T-helper 2 cell treated with Interferon-gamma antibody and Interleukin-4, amounts not matched to agents 5 μg/mL and 100 μg/mL, for 36 hours (primary cell): ENCODE measurements at regions not wholly inside any gene's neighbourhood (a gene's known extent, or its start where the extent isn't known, plus 50 kb on each side); places are given as distances from the start of the nearest gene placed in this dataset.

Experiments used
- DNase-seq: peaks from one replicate; pipeline ENCODE4 v3.0.0; 2021; ENCODE audit warnings: low spot score
- H3K27ac Mint-ChIP-seq: one replicate; pipeline ENCODE4 v1.8.0; 2021; ENCODE audit warnings: mild to moderate bottlenecking, mixed read lengths
- H3K27me3 Mint-ChIP-seq: one replicate; pipeline ENCODE4 v1.8.0; 2021; ENCODE audit warnings: low read depth, mixed read lengths
- H3K36me3 Mint-ChIP-seq: one replicate; pipeline ENCODE4 v1.8.0; 2021; ENCODE audit warnings: low read depth, mixed read lengths
- H3K4me1 Mint-ChIP-seq: one replicate; pipeline ENCODE4 v1.8.0; 2021; ENCODE audit warnings: low read depth, mixed read lengths
- H3K4me3 Mint-ChIP-seq: one replicate; pipeline ENCODE4 v1.8.0; 2022; ENCODE audit warnings: mild to moderate bottlenecking, moderate library complexity, mixed read lengths
- H3K9me3 Mint-ChIP-seq: one replicate; pipeline ENCODE4 v1.8.0; 2021; ENCODE audit warnings: mixed read lengths

- Mint-ChIP-seq H3K9me3 (no peaks in the 10 kb centered on the region), H3K27ac (no peak overlapping the region), H3K27me3 (peaks cover 12% of the 10 kb centered on the region), H3K4me1 (peaks cover under 1% of the 10 kb centered on the region), H3K36me3 (no peaks in the 10 kb centered on the region), H3K4me3 (no peak overlapping the region)
- no peak for DNase-seq
Observed at GRCh38 chr17:77767148-77767547, 191.4 kb upstream of the TNRC6C start.

GRCh38 chr17:77768248-77768852, 190.2 kb upstream of the TNRC6C start:
- Mint-ChIP-seq H3K27ac (no peak overlapping the region), H3K36me3 (no peaks in the 10 kb centered on the region), H3K4me1 (peaks cover 10% of the 10 kb centered on the region), H3K9me3 (no peaks in the 10 kb centered on the region), H3K4me3 (no peak overlapping the region), H3K27me3 (peaks cover 14% of the 10 kb centered on the region)
- no peak for DNase-seq

- H3K9me3 Mint-ChIP-seq = no peaks in the 10 kb centered on the region
- no peaks in the 10 kb centered on the region for H3K36me3 Mint-ChIP-seq
- peaks cover 11% of the 10 kb centered on the region for H3K27me3 Mint-ChIP-seq
- no peak overlapping the region for H3K27ac Mint-ChIP-seq
- peaks cover 11% of the 10 kb centered on the region for H3K4me1 Mint-ChIP-seq
- DNase-seq = no peak
- H3K4me3 Mint-ChIP-seq = no peak overlapping the region
Observed at GRCh38 chr17:77769215-77769614, 189.3 kb upstream of the TNRC6C start.

GRCh38 chr17:77769762-77770161, 188.7 kb upstream of the TNRC6C start:
- no peaks in the 10 kb centered on the region for H3K36me3 Mint-ChIP-seq

GRCh38 chr17:77770331-77771105, 188.0 kb upstream of the TNRC6C start:
- H3K27me3 Mint-ChIP-seq = peaks cover 5% of the 10 kb centered on the region
- no peak for DNase-seq
- H3K4me1 Mint-ChIP-seq = peaks cover 14% of the 10 kb centered on the region
- no peak overlapping the region for H3K4me3 Mint-ChIP-seq
- no peak overlapping the region for H3K27ac Mint-ChIP-seq
- no peaks in the 10 kb centered on the region for H3K36me3 Mint-ChIP-seq
- H3K9me3 Mint-ChIP-seq = no peaks in the 10 kb centered on the region

More at GRCh38 chr17:77769762-77770161, 188.7 kb upstream of the TNRC6C start:
- no peaks in the 10 kb centered on the region for H3K9me3 Mint-ChIP-seq
- H3K27me3 Mint-ChIP-seq = peaks cover 9% of the 10 kb centered on the region
- no peak overlapping the region for H3K27ac Mint-ChIP-seq
- peaks cover 12% of the 10 kb centered on the region for H3K4me1 Mint-ChIP-seq
- no peak for DNase-seq
- H3K4me3 Mint-ChIP-seq = no peak overlapping the region

GRCh38 chr17:77771145-77771544, 187.4 kb upstream of the TNRC6C start:
- Mint-ChIP-seq H3K9me3 (no peaks in the 10 kb centered on the region), H3K27me3 (peaks cover 5% of the 10 kb centered on the region), H3K36me3 (no peaks in the 10 kb centered on the region), H3K27ac (no peak overlapping the region), H3K4me1 (peaks cover 14% of the 10 kb centered on the region), H3K4me3 (no peak overlapping the region)
- DNase-seq = no peak

GRCh38 chr17:77771587-77771986, 186.9 kb upstream of the TNRC6C start:
- H3K4me3 Mint-ChIP-seq = no peak overlapping the region
- H3K27me3 Mint-ChIP-seq = peaks cover 5% of the 10 kb centered on the region
- H3K4me1 Mint-ChIP-seq = peaks cover 14% of the 10 kb centered on the region
- no peaks in the 10 kb centered on the region for H3K36me3 Mint-ChIP-seq
- no peak for DNase-seq
- no peak overlapping the region for H3K27ac Mint-ChIP-seq
- no peaks in the 10 kb centered on the region for H3K9me3 Mint-ChIP-seq

GRCh38 chr17:77771998-77772397, 186.5 kb upstream of the TNRC6C start:
- Mint-ChIP-seq H3K36me3 (no peaks in the 10 kb centered on the region), H3K4me1 (peaks cover 14% of the 10 kb centered on the region), H3K27me3 (peaks cover 5% of the 10 kb centered on the region), H3K4me3 (no peak overlapping the region), H3K27ac (no peak overlapping the region), H3K9me3 (no peaks in the 10 kb centered on the region)
- no peak for DNase-seq

GRCh38 chr17:77772461-77772897, 186.0 kb upstream of the TNRC6C start:
- Mint-ChIP-seq H3K36me3 (no peaks in the 10 kb centered on the region), H3K4me1 (peaks cover 14% of the 10 kb centered on the region), H3K4me3 (no peak overlapping the region), H3K9me3 (no peaks in the 10 kb centered on the region), H3K27ac (no peak overlapping the region), H3K27me3 (peaks cover 3% of the 10 kb centered on the region)
- peak; percentile 51 for DNase-seq

- no peak overlapping the region for H3K27ac Mint-ChIP-seq
- peaks cover 14% of the 10 kb centered on the region for H3K4me1 Mint-ChIP-seq
- H3K36me3 Mint-ChIP-seq = no peaks in the 10 kb centered on the region
- H3K27me3 Mint-ChIP-seq = peaks cover 3% of the 10 kb centered on the region
- no peaks in the 10 kb centered on the region for H3K9me3 Mint-ChIP-seq
- no peak for DNase-seq
- no peak overlapping the region for H3K4me3 Mint-ChIP-seq
Observed at GRCh38 chr17:77772899-77773358, 185.6 kb upstream of the TNRC6C start.

GRCh38 chr17:77774182-77774581, 184.3 kb upstream of the TNRC6C start:
- Mint-ChIP-seq H3K36me3 (no peaks in the 10 kb centered on the region), H3K4me3 (no peak overlapping the region), H3K4me1 (peaks cover 14% of the 10 kb centered on the region), H3K9me3 (no peaks in the 10 kb centered on the region), H3K27me3 (peaks cover 3% of the 10 kb centered on the region), H3K27ac (no peak overlapping the region)
- DNase-seq = no peak

- DNase-seq = no peak
- Mint-ChIP-seq H3K27me3 (no peaks in the 10 kb centered on the region), H3K36me3 (no peaks in the 10 kb centered on the region), H3K4me1 (peaks cover 7% of the 10 kb centered on the region), H3K9me3 (no peaks in the 10 kb centered on the region), H3K4me3 (no peak overlapping the region), H3K27ac (no peak overlapping the region)
Observed at GRCh38 chr17:77778636-77779489, 179.6 kb upstream of the TNRC6C start.

GRCh38 chr17:77779711-77780539, 178.6 kb upstream of the TNRC6C start:
- H3K4me1 Mint-ChIP-seq = peaks cover 14% of the 10 kb centered on the region
- H3K27ac Mint-ChIP-seq = no peak overlapping the region
- H3K27me3 Mint-ChIP-seq = no peaks in the 10 kb centered on the region
- H3K36me3 Mint-ChIP-seq = no peaks in the 10 kb centered on the region
- DNase-seq = no peak
- H3K4me3 Mint-ChIP-seq = no peak overlapping the region
- no peaks in the 10 kb centered on the region for H3K9me3 Mint-ChIP-seq
